HG02678 (cell line): ENCODE measurements at regions not wholly inside any gene's neighbourhood (a gene's known extent, or its start where the extent isn't known, plus 50 kb on each side); places are given as distances from the start of the nearest gene placed in this dataset.
"Not testable (repeated sequence)": the region's sequence is repeated elsewhere in the genome, so short reads cannot be mapped to it uniquely, and the experiment has no call there.

Source experiments
- ATAC-seq: cut with Tn5 transposase; IDR thresholded peaks from one replicate; pipeline ENCODE4 v1.9.1; 2021; ENCODE audit warnings: mild to moderate bottlenecking, moderate library complexity; ENCODE audit not compliant: unreplicated experiment

GRCh38 chr18:12179029-12179428 lies 75.1 kb upstream of the CIDEA start:
- ATAC-seq = not testable (repeated sequence)

- peak; percentile 64 for ATAC-seq
Measured at GRCh38 chr18:12179697-12180577, 74.2 kb upstream of the CIDEA start.

- not testable (repeated sequence) for ATAC-seq
Measured at GRCh38 chr18:12198797-12199196, 55.4 kb upstream of the CIDEA start.

GRCh38 chr18:12200186-12200585 lies 54.0 kb upstream of the CIDEA start:
- ATAC-seq = peak; percentile 97
